Heart left ventricle (tissue), 13 donors: ENCODE measurements at regions not wholly inside any gene's neighbourhood (a gene's known extent, or its start where the extent isn't known, plus 50 kb on each side); places are given as distances from the start of the nearest gene placed in this dataset.

Experiments
- POLR2A ChIP-seq, 2 donors: fragments of 450-650 bp; IDR thresholded peaks; one replicate each; pipeline ENCODE4 v1.6.1; 2017; ENCODE audit warnings: antibody characterized with exemption in 2 of 2, mild to moderate bottlenecking in 2 of 2, moderate library complexity in 2 of 2
- TF ChIP-seq, protein P1 (sequence below), 12 donors: fragments of 200-600 bp; sonication (generic) in 4 of 12; IDR thresholded peaks; one replicate each; pipeline versions ENCODE4 v1.5.0 to v1.8.0; 2018 to 2022; ENCODE audit warnings: antibody characterized with exemption in 12 of 12, mild to moderate bottlenecking in 5 of 12
- donor health status: ischemic (EF 13 %, LVEDD 7.1; RV severe dilation, severe dysfunction).
- donor health status: DM: no; HTN: yes; CAD: no.
- donor health status: DM: no; HTN: no; CAD: no.
- donor health status: ischemic (EF 25% LVEDD 6.9; RV normal size, moderate dysfunction).
- donor health status: ischemic (EF 25% LVEDD 5.7; RV mildly dilated, moderate dysfunction).
- donor health status: ischemic (EF 35%, LVEDD 5.7; RV mildly dilated, moderate dysfunction).
- donor health status: nonischemic (EF 11% LVEDD 7.7; RV severe dilation, severe dysfunction).
- donor health status: DM: yes; HTN: yes; CAD: no.
- donor health status: PGD.
- donor health status: ischemic (EF 29% LVEDD 5.4; RV normal size, mild dysfunction).
- donor health status: nonischemic (EF 23%, LVEDD 6.1; RV moderate dilation, normal function).

DNA sequence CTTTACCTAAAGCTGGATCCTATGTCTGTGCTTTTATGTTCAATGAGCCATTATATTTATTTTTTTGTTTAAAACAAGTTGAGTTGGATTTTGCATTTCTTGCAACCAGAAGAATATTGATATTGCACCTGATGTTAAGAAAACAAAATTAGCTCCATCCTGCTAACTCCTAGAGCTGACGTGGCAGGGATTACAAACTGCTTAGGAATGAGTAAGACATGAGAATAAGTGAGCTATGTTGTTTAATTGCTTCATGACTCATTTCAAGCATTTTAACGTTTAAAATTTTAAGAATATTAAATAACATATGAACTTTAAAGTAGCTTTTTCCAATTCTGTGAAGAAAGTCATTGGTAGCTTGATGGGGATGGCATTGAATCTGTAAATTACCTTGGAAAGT lies 663.5 kb downstream of the EPM2A start:
- TF ChIP-seq, protein P1, sequence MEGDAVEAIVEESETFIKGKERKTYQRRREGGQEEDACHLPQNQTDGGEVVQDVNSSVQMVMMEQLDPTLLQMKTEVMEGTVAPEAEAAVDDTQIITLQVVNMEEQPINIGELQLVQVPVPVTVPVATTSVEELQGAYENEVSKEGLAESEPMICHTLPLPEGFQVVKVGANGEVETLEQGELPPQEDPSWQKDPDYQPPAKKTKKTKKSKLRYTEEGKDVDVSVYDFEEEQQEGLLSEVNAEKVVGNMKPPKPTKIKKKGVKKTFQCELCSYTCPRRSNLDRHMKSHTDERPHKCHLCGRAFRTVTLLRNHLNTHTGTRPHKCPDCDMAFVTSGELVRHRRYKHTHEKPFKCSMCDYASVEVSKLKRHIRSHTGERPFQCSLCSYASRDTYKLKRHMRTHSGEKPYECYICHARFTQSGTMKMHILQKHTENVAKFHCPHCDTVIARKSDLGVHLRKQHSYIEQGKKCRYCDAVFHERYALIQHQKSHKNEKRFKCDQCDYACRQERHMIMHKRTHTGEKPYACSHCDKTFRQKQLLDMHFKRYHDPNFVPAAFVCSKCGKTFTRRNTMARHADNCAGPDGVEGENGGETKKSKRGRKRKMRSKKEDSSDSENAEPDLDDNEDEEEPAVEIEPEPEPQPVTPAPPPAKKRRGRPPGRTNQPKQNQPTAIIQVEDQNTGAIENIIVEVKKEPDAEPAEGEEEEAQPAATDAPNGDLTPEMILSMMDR (IDR thresholded peaks at IDR 0.05), result no peak
- no peak for TF ChIP-seq POLR2A (IDR thresholded peaks at IDR 0.05)
